K562 (cell line): ENCODE measurements at regions not wholly inside any gene's neighbourhood (a gene's known extent, or its start where the extent isn't known, plus 50 kb on each side); places are given as distances from the start of the nearest gene placed in this dataset.
A peak's percentile ranks its signal among the peaks of the same experiment; 100 is the strongest.

Source experiments
- ARHGAP35 ChIP-seq: fragments of 450-650 bp; IDR thresholded peaks from 2 replicates; pipeline ENCODE4 v1.6.1; 2018; ENCODE audit not compliant: partially characterized antibody
- ATF2 ChIP-seq: sonication (generic); formaldehyde crosslinking; IDR thresholded peaks from 2 replicates; pipeline ENCODE4 v1.8.1; 2022; ENCODE audit warnings: missing genetic modification reagents
- BRD9 ChIP-seq: fragments of 450-650 bp; IDR thresholded peaks from 2 replicates; pipeline ENCODE4 v1.6.1; 2018; ENCODE audit warnings: low read depth; ENCODE audit not compliant: partially characterized antibody
- BRF1 ChIP-seq: IDR thresholded peaks from 3 replicates; pipeline ENCODE4 v1.6.1; 2011; ENCODE audit warnings: borderline replicate concordance, mild to moderate bottlenecking; ENCODE audit not compliant: insufficient read length; ENCODE audit errors: extremely low read depth
- ELF1 ChIP-seq: fragments of 200-800 bp; sonication (Bioruptor generic); IDR thresholded peaks from 2 replicates; pipeline ENCODE4 v1.6.1; 2016; ENCODE audit warnings: missing genetic modification characterization, missing compliant biosample characterization
- HLTF ChIP-seq: fragments of 450-650 bp; IDR thresholded peaks from 2 replicates; pipeline ENCODE4 v1.6.1; 2016
- HMG20A ChIP-seq: fragments of 450-650 bp; formaldehyde crosslinking; conservative IDR thresholded peaks from 2 replicates; pipeline ENCODE4 v1.4.0; 2020; ENCODE audit warnings: mild to moderate bottlenecking, mixed read lengths
- MAFK ChIP-seq: IDR thresholded peaks from 2 replicates; pipeline ENCODE4 v1.6.1; 2011; ENCODE audit warnings: low read length, improper control_type of control experiment
- NCOR1 ChIP-seq: fragments of 450-650 bp; IDR thresholded peaks from 2 replicates; pipeline ENCODE4 v1.6.1; 2016; ENCODE audit warnings: mild to moderate bottlenecking, moderate library complexity
- OTX1 ChIP-seq: fragments of 450-650 bp; formaldehyde crosslinking; IDR thresholded peaks from 2 replicates; pipeline ENCODE4 v1.4.0; 2022; ENCODE audit warnings: mild to moderate bottlenecking
- PKNOX1 ChIP-seq: fragments of 450-650 bp; IDR thresholded peaks from 2 replicates; pipeline ENCODE4 v1.6.1; 2016
- RBM17 ChIP-seq: fragments of 200-400 bp; formaldehyde crosslinking; IDR thresholded peaks from 2 replicates; pipeline ENCODE4 v1.6.1; 2017; ENCODE audit warnings: low read depth, mild to moderate bottlenecking, low read length, borderline replicate concordance
- RFX5 ChIP-seq: IDR thresholded peaks from 2 replicates; pipeline ENCODE4 v1.6.1; 2011; ENCODE audit warnings: low read depth, mild to moderate bottlenecking, improper control_type of control experiment, low read length
- SMAD1 ChIP-seq: fragments of 150-350 bp; IDR thresholded peaks from 2 replicates; pipeline ENCODE4 v1.6.1; 2014; ENCODE audit warnings: low read length, low read depth; ENCODE audit not compliant: partially characterized antibody
- SMAD3 ChIP-seq: fragments of 450-650 bp; formaldehyde crosslinking; conservative IDR thresholded peaks from 2 replicates; pipeline ENCODE4 v1.4.0; 2020; ENCODE audit warnings: mild to moderate bottlenecking
- TCF7 ChIP-seq: sonication (generic); IDR thresholded peaks from 2 replicates; pipeline ENCODE4 v1.6.1; 2016; ENCODE audit warnings: antibody characterized with exemption, borderline replicate concordance
- ZBED1 ChIP-seq: IDR thresholded peaks from 2 replicates; pipeline ENCODE4 v1.6.1; 2014
- ZNF146 ChIP-seq: IDR thresholded peaks from one replicate; pipeline ENCODE4 v1.6.1; 2018; ENCODE audit warnings: missing compliant biosample characterization; ENCODE audit not compliant: unreplicated experiment
- ZNF699 ChIP-seq: fragments of 250-450 bp; sonication (Bioruptor Pico); IDR thresholded peaks from 2 replicates; pipeline ENCODE4 v1.8.0; 2021; ENCODE audit warnings: mild to moderate bottlenecking, moderate library complexity; ENCODE audit not compliant: insufficient replicate concordance
- ZNF76 ChIP-seq: fragments of 250-450 bp; sonication (Bioruptor Pico); IDR thresholded peaks from 2 replicates; pipeline ENCODE4 v1.4.0; 2020; ENCODE audit warnings: mild to moderate bottlenecking, moderate library complexity, borderline replicate concordance

GRCh38 chr12:46557539-46558373 is 185.2 kb upstream of the SLC38A2 start (continued):
- TF ChIP-seq TCF7 (no peak), HLTF (no peak), ZNF146 (CRISPR knock-in tag) (no peak), ELF1 (no peak), SMAD1 (no peak), RFX5 (no peak), HMG20A (CRISPR knock-in tag) (no peak), SMAD3 (CRISPR knock-in tag) (peak; percentile 83), ATF2 (CRISPR knock-in tag) (no peak), ZNF76 (CRISPR knock-in tag) (no peak), RBM17 (no peak), ZNF699 (CRISPR knock-in tag) (no peak), ZBED1 (no peak), NCOR1 (no peak; the same call in 1 of the 2 replicates), PKNOX1 (peak; percentile 72), BRD9 (peak; percentile 96), ARHGAP35 (no peak), MAFK (no peak), BRF1 (no peak), OTX1 (CRISPR knock-in tag) (no peak)
